T47D (cell line): ENCODE measurements at regions not wholly inside any gene's neighbourhood (a gene's known extent, or its start where the extent isn't known, plus 50 kb on each side); places are given as distances from the start of the nearest gene placed in this dataset.
"Not testable (repeated sequence)": the region's sequence is repeated elsewhere in the genome, so short reads cannot be mapped to it uniquely, and the experiment has no call there.

ENCODE experiments used
- DNase-seq, 2 experiments: peaks; one replicate each; pipeline versions ENCODE4 v3.0.0 to v3.0.0-alpha.2; 2011 to 2012; ENCODE audit warnings: low read depth in 1 of 2, low spot score in 1 of 2
- JUND ChIP-seq: IDR thresholded peaks from 2 replicates; pipeline ENCODE4 v1.6.1; 2012; ENCODE audit warnings: low read depth
- in situ Hi-C: cut with HindIII; loops from 2 replicates; pipeline ENCODE4 v1.10.0; 2016; ENCODE audit warnings: low sequenced_read_pairs, low pct_unique_long_range_greater_than_20kb

- DNase-seq = no peak
- in situ Hi-C loops = no loop called here
- no peak for TF ChIP-seq JUND
Observed at GRCh38 chr12:89289720-89290119, 62.6 kb downstream of the DUSP6 start.

- no peak for TF ChIP-seq JUND
- in situ Hi-C loops = no loop called here
- no peak for DNase-seq
Observed at GRCh38 chr12:89288959-89289358, 63.3 kb downstream of the DUSP6 start.

- in situ Hi-C loops = no loop called here
- TF ChIP-seq JUND = no peak
- DNase-seq = no peak
Observed at GRCh38 chr12:89286501-89286900, 65.8 kb downstream of the DUSP6 start.

GRCh38 chr12:89281539-89281867, 70.8 kb downstream of the DUSP6 start:
- in situ Hi-C loops = no loop called here
- no peak for DNase-seq

GRCh38 chr12:89280833-89281538, 71.3 kb downstream of the DUSP6 start:
- no peak for DNase-seq
- in situ Hi-C loops = no loop called here
- TF ChIP-seq JUND = no peak

More at GRCh38 chr12:89281539-89281867, 70.8 kb downstream of the DUSP6 start:
- TF ChIP-seq JUND = no peak

- TF ChIP-seq JUND = no peak
- in situ Hi-C loops = no loop called here
- DNase-seq = no peak
Observed at GRCh38 chr12:89279499-89279898, 72.8 kb downstream of the DUSP6 start.

- no peak for TF ChIP-seq JUND
- no peak for DNase-seq
- in situ Hi-C loops = no loop called here
Observed at GRCh38 chr12:89278862-89279261, 73.4 kb downstream of the DUSP6 start.

GRCh38 chr12:89278169-89278568, 74.1 kb downstream of the DUSP6 start:
- in situ Hi-C loops = no loop called here
- TF ChIP-seq JUND = no peak
- no peak for DNase-seq

GRCh38 chr12:89276860-89277259, 75.4 kb downstream of the DUSP6 start:
- no peak for DNase-seq
- in situ Hi-C loops = no loop called here

GRCh38 chr12:89273525-89273924, 78.8 kb downstream of the DUSP6 start:
- in situ Hi-C loops = no loop called here
- DNase-seq = no peak
- TF ChIP-seq JUND = no peak

More at GRCh38 chr12:89276860-89277259, 75.4 kb downstream of the DUSP6 start:
- no peak for TF ChIP-seq JUND

- no peak for TF ChIP-seq JUND
- DNase-seq = no peak
- in situ Hi-C loops = no loop called here
Observed at GRCh38 chr12:89270548-89270947, 81.8 kb downstream of the DUSP6 start.

- in situ Hi-C loops = no loop called here
- no peak for TF ChIP-seq JUND
- DNase-seq = no peak
Observed at GRCh38 chr12:89269174-89269573, 83.1 kb downstream of the DUSP6 start.

- no peak for TF ChIP-seq JUND
- no peak for DNase-seq
- in situ Hi-C loops = no loop called here
Observed at GRCh38 chr12:89267404-89267803, 84.9 kb downstream of the DUSP6 start.

GRCh38 chr12:89266574-89267188, 85.6 kb downstream of the DUSP6 start:
- in situ Hi-C loops, DNase-seq: not testable (repeated sequence)
